ENCODE measurements at regions not wholly inside any gene's neighbourhood (a gene's known extent, or its start where the extent isn't known, plus 50 kb on each side); places are given as distances from the start of the nearest gene placed in this dataset.

GRCh38 chr5:33162057-33162456 is 278.7 kb upstream of the TARS1 start:
- no peak for TF ChIP-seq MXI1 (IDR thresholded peaks at IDR 0.05; ENCODE audit: low read depth, low read length)
- no peak for TF ChIP-seq NFIC (IDR thresholded peaks at IDR 0.05; ENCODE audit: borderline replicate concordance)
- TF ChIP-seq RFX5 (IDR thresholded peaks at IDR 0.05; ENCODE audit: low read length): no peak
- TF ChIP-seq RXRA (IDR thresholded peaks at IDR 0.05; ENCODE audit: borderline replicate concordance, low read depth): no peak
- TF ChIP-seq POLR2AphosphoS5 (IDR thresholded peaks at IDR 0.05; ENCODE audit: low read depth, low read length): no peak
- TF ChIP-seq RCOR1 (IDR thresholded peaks at IDR 0.05; ENCODE audit: low read length): no peak
- no peak for TF ChIP-seq FOSL2 (IDR thresholded peaks at IDR 0.05; ENCODE audit: borderline replicate concordance, low read depth)
- no peak for TF ChIP-seq EZH2phosphoT487 (IDR thresholded peaks at IDR 0.05; ENCODE audit: borderline replicate concordance, low read depth)
- no peak for TF ChIP-seq SIN3A (IDR thresholded peaks at IDR 0.05; ENCODE audit: borderline replicate concordance, low read depth, low read length)
- no peak for TF ChIP-seq MEF2A (IDR thresholded peaks at IDR 0.05; ENCODE audit: borderline replicate concordance, low read depth)
- TF ChIP-seq YY1 (IDR thresholded peaks at IDR 0.05; ENCODE audit: low read depth): no peak
- no peak for TF ChIP-seq CTCF (IDR thresholded peaks at IDR 0.05)
- no peak for TF ChIP-seq NRF1 (IDR thresholded peaks at IDR 0.05; ENCODE audit: low read depth, low read length)
- DNase-seq: no peak
- H3K4me1 ChIP-seq (ENCODE audit: control insufficient read depth in 1 of 2, insufficient read depth in 2 of 2, low read depth in 1 of 2, low read length in 1 of 2): no peaks in the 10 kb centered on the region
- no peaks in the 10 kb centered on the region for H3K27me3 ChIP-seq (ENCODE audit: insufficient read depth)
- WGBS (ENCODE audit: low lambda C conversion rate): 75% methylated on average over 18 of the region's 18 CpGs
- H3K79me2 ChIP-seq (ENCODE audit: insufficient read depth): no peaks in the 10 kb centered on the region
- H3F3A ChIP-seq (replicated peaks; ENCODE audit: insufficient read depth): no peaks in the 10 kb centered on the region
- H3K36me3 ChIP-seq (replicated peaks in 1 of 2; ENCODE audit: control insufficient read depth in 1 of 2, insufficient read depth in 2 of 2, low read length in 1 of 2): peaks cover 0 to 4% of the 10 kb centered on the region in 2 experiments
- POLR2A ChIA-PET: no interaction called here
- CTCF ChIA-PET: no interaction called here
- H3K27ac ChIP-seq (ENCODE audit: low read depth in 2 of 2, low read length in 1 of 2): no peak overlapping the region
- H2AFZ ChIP-seq (ENCODE audit: low read depth): no peak overlapping the region
- no peak overlapping the region for H3K9ac ChIP-seq
- H3K9me2 ChIP-seq: no peaks in the 10 kb centered on the region
- H3K4me3 ChIP-seq (ENCODE audit: low read depth in 2 of 2, low read length in 1 of 2): no peak overlapping the region
- peaks cover 11% of the 10 kb centered on the region; the same call in 1 of the 2 replicates for H3K9me3 ChIP-seq
- no peak overlapping the region for H3K4me2 ChIP-seq
- no peaks in the 10 kb centered on the region for H4K20me1 ChIP-seq (ENCODE audit: insufficient read depth)

GRCh38 chr5:33166522-33166921 is 274.2 kb upstream of the TARS1 start:
- Histone ChIP-seq H3K27ac (ENCODE audit: low read depth in 2 of 2, low read length in 1 of 2) (no peak overlapping the region), H3K27me3 (ENCODE audit: insufficient read depth) (no peaks in the 10 kb centered on the region), H3K4me3 (ENCODE audit: low read depth in 2 of 2, low read length in 1 of 2) (no peak overlapping the region), H3K36me3 (replicated peaks in 1 of 2; ENCODE audit: control insufficient read depth in 1 of 2, insufficient read depth in 2 of 2, low read length in 1 of 2) (peaks cover 0 to 5% of the 10 kb centered on the region in 2 experiments), H3K4me2 (no peak overlapping the region), H3K4me1 (ENCODE audit: control insufficient read depth in 1 of 2, insufficient read depth in 2 of 2, low read depth in 1 of 2, low read length in 1 of 2) (no peaks in the 10 kb centered on the region), H3K9ac (no peak overlapping the region), H3K9me3 (peaks cover 40% of the 10 kb centered on the region), H4K20me1 (ENCODE audit: insufficient read depth) (no peaks in the 10 kb centered on the region), H3K79me2 (ENCODE audit: insufficient read depth) (no peaks in the 10 kb centered on the region), H2AFZ (ENCODE audit: low read depth) (no peak overlapping the region), H3F3A (replicated peaks; ENCODE audit: insufficient read depth) (peaks cover 6% of the 10 kb centered on the region), H3K9me2 (no peaks in the 10 kb centered on the region)
- CTCF ChIA-PET: interaction anchor here (1.4 kb wide), 1 partner anchor 15 kb away, joined by 4 read pairs; no protein-coding TSS in a partner anchor
- POLR2A ChIA-PET: no interaction called here
- TF ChIP-seq TCF12 (IDR thresholded peaks at IDR 0.05) (no peak), CTCF (IDR thresholded peaks at IDR 0.05) (no peak), FOSL2 (IDR thresholded peaks at IDR 0.05; ENCODE audit: borderline replicate concordance, low read depth) (no peak), RXRA (IDR thresholded peaks at IDR 0.05; ENCODE audit: borderline replicate concordance, low read depth) (no peak), MAX (IDR thresholded peaks at IDR 0.05; ENCODE audit: low read depth) (no peak), RFX5 (IDR thresholded peaks at IDR 0.05; ENCODE audit: low read length) (no peak), GABPA (IDR thresholded peaks at IDR 0.05; ENCODE audit: low read depth) (no peak), JUND (IDR thresholded peaks at IDR 0.05) (no peak), EZH2phosphoT487 (IDR thresholded peaks at IDR 0.05; ENCODE audit: borderline replicate concordance, low read depth) (no peak), MEF2A (IDR thresholded peaks at IDR 0.05; ENCODE audit: borderline replicate concordance, low read depth) (no peak)
- WGBS (ENCODE audit: low lambda C conversion rate): 52% methylated on average over 4 of the region's 4 CpGs
- DNase-seq: no peak
